NCI-H2227 (cell line): ENCODE measurements at regions not wholly inside any gene's neighbourhood (a gene's known extent, or its start where the extent isn't known, plus 50 kb on each side); places are given as distances from the start of the nearest gene placed in this dataset.

ENCODE experiments used
- DNase-seq: peaks from one replicate; lab custom pipeline; 2025; ENCODE audit not compliant: unreplicated experiment; lab: John Stamatoyannopoulos, UW

GRCh38 chr12:111201495-111202236 lies 167.2 kb downstream of the PHETA1 start:
- DNase-seq: no peak

- peak; percentile 75 for DNase-seq
These were observed 167.9 kb downstream of the PHETA1 start for GRCh38 chr12:111201036-111201435.

GRCh38 chr12:111197376-111197944 lies 171.4 kb downstream of the PHETA1 start:
- no peak for DNase-seq

GRCh38 chr12:111196532-111196931 lies 172.4 kb downstream of the PHETA1 start:
- DNase-seq: no peak

GRCh38 chr12:111195316-111195715 lies 173.6 kb downstream of the PHETA1 start:
- no peak for DNase-seq

- DNase-seq: no peak
These were observed 174.2 kb downstream of the PHETA1 start for GRCh38 chr12:111194703-111195051.

- no peak for DNase-seq
These were observed 174.8 kb downstream of the PHETA1 start for GRCh38 chr12:111193977-111194702.

- no peak for DNase-seq
These were observed 175.4 kb downstream of the PHETA1 start for GRCh38 chr12:111193496-111193895.

GRCh38 chr12:111193067-111193466 lies 175.8 kb downstream of the PHETA1 start:
- DNase-seq: no peak

GRCh38 chr12:111192647-111193046 lies 176.2 kb downstream of the PHETA1 start:
- DNase-seq: no peak

- DNase-seq: no peak
These were observed 178.0 kb downstream of the PHETA1 start for GRCh38 chr12:111190741-111191526.

GRCh38 chr12:111189792-111190191 lies 179.1 kb downstream of the PHETA1 start:
- DNase-seq: no peak

- no peak for DNase-seq
These were observed 180.5 kb downstream of the PHETA1 start for GRCh38 chr12:111188436-111188835.

GRCh38 chr12:111186347-111186746 lies 182.5 kb downstream of the PHETA1 start:
- DNase-seq: no peak

- DNase-seq: no peak
These were observed 183.0 kb downstream of the PHETA1 start for GRCh38 chr12:111185889-111186227.

- DNase-seq: no peak
These were observed 183.5 kb downstream of the PHETA1 start for GRCh38 chr12:111185206-111185888.

GRCh38 chr12:111184161-111184560 lies 184.7 kb downstream of the PHETA1 start:
- no peak for DNase-seq

GRCh38 chr12:111183094-111183493 lies 185.8 kb downstream of the PHETA1 start:
- no peak for DNase-seq

- peak; percentile 40 for DNase-seq
These were observed 186.5 kb downstream of the PHETA1 start for GRCh38 chr12:111182382-111182781.

GRCh38 chr12:111181143-111181726 lies 187.7 kb downstream of the PHETA1 start:
- peak; percentile 93 for DNase-seq
